ENCODE measurements at regions not wholly inside any gene's neighbourhood (a gene's known extent, or its start where the extent isn't known, plus 50 kb on each side); places are given as distances from the start of the nearest gene placed in this dataset.

- no peak for TF ChIP-seq ZFX (CRISPR knock-in tag; IDR thresholded peaks at IDR 0.05; ENCODE audit: low read depth)
- TF ChIP-seq, protein P1, sequence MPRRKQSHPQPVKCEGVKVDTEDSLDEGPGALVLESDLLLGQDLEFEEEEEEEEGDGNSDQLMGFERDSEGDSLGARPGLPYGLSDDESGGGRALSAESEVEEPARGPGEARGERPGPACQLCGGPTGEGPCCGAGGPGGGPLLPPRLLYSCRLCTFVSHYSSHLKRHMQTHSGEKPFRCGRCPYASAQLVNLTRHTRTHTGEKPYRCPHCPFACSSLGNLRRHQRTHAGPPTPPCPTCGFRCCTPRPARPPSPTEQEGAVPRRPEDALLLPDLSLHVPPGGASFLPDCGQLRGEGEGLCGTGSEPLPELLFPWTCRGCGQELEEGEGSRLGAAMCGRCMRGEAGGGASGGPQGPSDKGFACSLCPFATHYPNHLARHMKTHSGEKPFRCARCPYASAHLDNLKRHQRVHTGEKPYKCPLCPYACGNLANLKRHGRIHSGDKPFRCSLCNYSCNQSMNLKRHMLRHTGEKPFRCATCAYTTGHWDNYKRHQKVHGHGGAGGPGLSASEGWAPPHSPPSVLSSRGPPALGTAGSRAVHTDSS (CRISPR knock-in tag; conservative IDR thresholded peaks at IDR 0.05): no peak
- TF ChIP-seq CHD4 (IDR thresholded peaks at IDR 0.05; ENCODE audit: borderline replicate concordance, low read length): no peak
- TF ChIP-seq ZNF552 (CRISPR knock-in tag; IDR thresholded peaks at IDR 0.05; ENCODE audit: borderline replicate concordance): no peak
- TF ChIP-seq RBM22 (optimal IDR thresholded peaks at IDR 0.05; ENCODE audit: low read length): no peak
- TF ChIP-seq MIXL1 (CRISPR knock-in tag; IDR thresholded peaks at IDR 0.05): no peak
- no peak for TF ChIP-seq ZMYM3 (CRISPR knock-in tag; IDR thresholded peaks at IDR 0.05)
- TF ChIP-seq, protein P2, sequence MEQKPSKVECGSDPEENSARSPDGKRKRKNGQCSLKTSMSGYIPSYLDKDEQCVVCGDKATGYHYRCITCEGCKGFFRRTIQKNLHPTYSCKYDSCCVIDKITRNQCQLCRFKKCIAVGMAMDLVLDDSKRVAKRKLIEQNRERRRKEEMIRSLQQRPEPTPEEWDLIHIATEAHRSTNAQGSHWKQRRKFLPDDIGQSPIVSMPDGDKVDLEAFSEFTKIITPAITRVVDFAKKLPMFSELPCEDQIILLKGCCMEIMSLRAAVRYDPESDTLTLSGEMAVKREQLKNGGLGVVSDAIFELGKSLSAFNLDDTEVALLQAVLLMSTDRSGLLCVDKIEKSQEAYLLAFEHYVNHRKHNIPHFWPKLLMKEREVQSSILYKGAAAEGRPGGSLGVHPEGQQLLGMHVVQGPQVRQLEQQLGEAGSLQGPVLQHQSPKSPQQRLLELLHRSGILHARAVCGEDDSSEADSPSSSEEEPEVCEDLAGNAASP (CRISPR knock-in tag; IDR thresholded peaks at IDR 0.05; ENCODE audit: borderline replicate concordance): no peak
These were observed 229.8 kb downstream of the BLID start (continued) for GRCh38 chr11:121886005-121886734.

- BruUV-seq (replicated peaks): no TSS peak
- CTCF ChIA-PET (ENCODE audit: low intra/inter-chr PET ratio, low total read pairs): no interaction called here
- H2AFZ ChIP-seq (ENCODE audit: low read length): no peak overlapping the region
- POLR2A ChIA-PET: no interaction called here
- no peaks in the 10 kb centered on the region for H3K27me3 ChIP-seq (ENCODE audit: control insufficient read depth in 1 of 2, insufficient read depth in 2 of 2, low read length in 2 of 2)
- H3K27ac ChIP-seq (ENCODE audit: extremely low read length, insufficient read depth, low read length): no peak overlapping the region
- intact Hi-C loops (cut with micrococcal nuclease; ENCODE audit: unreplicated experiment): no loop called here
- H3K4me2 ChIP-seq (ENCODE audit: low read depth, low read length): no peak overlapping the region
- WGBS (ENCODE audit: low lambda C conversion rate): 4% methylated on average over 2 of the region's 2 CpGs
- no peak for ATAC-seq
- H3K9me3 ChIP-seq (ENCODE audit: low read length): no peaks in the 10 kb centered on the region
- no peaks in the 10 kb centered on the region for H3K79me2 ChIP-seq (ENCODE audit: insufficient read depth, low read length)
- H3K4me3 ChIP-seq (replicated peaks in 1 of 3; ENCODE audit: insufficient read depth in 1 of 3, low read depth in 2 of 3, low read length in 3 of 3): no peak overlapping the region
- in situ Hi-C loops (cut with HindIII; ENCODE audit: extremely low pct_ligation_motif_present, low pct_unique_long_range_greater_than_20kb): no loop called here
- H4K20me1 ChIP-seq (ENCODE audit: insufficient read depth, low read length): no peaks in the 10 kb centered on the region
- no peaks in the 10 kb centered on the region for H3K4me1 ChIP-seq (ENCODE audit: insufficient read depth, low read length)
- no peaks in the 10 kb centered on the region for H3K36me3 ChIP-seq (replicated peaks in 1 of 2; ENCODE audit: control insufficient read depth in 1 of 2, insufficient read depth in 2 of 2, low read length in 2 of 2)
- FAIRE-seq: no peak
- no peak overlapping the region for H3K9ac ChIP-seq (ENCODE audit: insufficient read depth, low read depth, low read length)
- no peak for DNase-seq (ENCODE audit: low spot score)
- TF ChIP-seq, protein P3, sequence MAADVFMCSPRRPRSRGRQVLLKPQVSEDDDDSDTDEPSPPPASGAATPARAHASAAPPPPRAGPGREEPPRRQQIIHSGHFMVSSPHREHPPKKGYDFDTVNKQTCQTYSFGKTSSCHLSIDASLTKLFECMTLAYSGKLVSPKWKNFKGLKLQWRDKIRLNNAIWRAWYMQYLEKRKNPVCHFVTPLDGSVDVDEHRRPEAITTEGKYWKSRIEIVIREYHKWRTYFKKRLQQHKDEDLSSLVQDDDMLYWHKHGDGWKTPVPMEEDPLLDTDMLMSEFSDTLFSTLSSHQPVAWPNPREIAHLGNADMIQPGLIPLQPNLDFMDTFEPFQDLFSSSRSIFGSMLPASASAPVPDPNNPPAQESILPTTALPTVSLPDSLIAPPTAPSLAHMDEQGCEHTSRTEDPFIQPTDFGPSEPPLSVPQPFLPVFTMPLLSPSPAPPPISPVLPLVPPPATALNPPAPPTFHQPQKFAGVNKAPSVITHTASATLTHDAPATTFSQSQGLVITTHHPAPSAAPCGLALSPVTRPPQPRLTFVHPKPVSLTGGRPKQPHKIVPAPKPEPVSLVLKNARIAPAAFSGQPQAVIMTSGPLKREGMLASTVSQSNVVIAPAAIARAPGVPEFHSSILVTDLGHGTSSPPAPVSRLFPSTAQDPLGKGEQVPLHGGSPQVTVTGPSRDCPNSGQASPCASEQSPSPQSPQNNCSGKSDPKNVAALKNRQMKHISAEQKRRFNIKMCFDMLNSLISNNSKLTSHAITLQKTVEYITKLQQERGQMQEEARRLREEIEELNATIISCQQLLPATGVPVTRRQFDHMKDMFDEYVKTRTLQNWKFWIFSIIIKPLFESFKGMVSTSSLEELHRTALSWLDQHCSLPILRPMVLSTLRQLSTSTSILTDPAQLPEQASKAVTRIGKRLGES (CRISPR knock-in tag; IDR thresholded peaks at IDR 0.05; ENCODE audit: borderline replicate concordance): no peak
- TF ChIP-seq NFATC3 (CRISPR knock-in tag; IDR thresholded peaks at IDR 0.05): no peak
- TF ChIP-seq ZFP90 (CRISPR knock-in tag; IDR thresholded peaks at IDR 0.05; ENCODE audit: borderline replicate concordance): no peak
- no peak for TF ChIP-seq NCOR1 (IDR thresholded peaks at IDR 0.05; ENCODE audit: borderline replicate concordance, low read length)
- TF ChIP-seq, protein P4, sequence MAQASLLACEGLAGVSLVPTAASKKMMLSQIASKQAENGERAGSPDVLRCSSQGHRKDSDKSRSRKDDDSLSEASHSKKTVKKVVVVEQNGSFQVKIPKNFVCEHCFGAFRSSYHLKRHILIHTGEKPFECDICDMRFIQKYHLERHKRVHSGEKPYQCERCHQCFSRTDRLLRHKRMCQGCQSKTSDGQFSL (CRISPR knock-in tag; IDR thresholded peaks at IDR 0.05): no peak
- TF ChIP-seq ZNF292 (CRISPR knock-in tag; IDR thresholded peaks at IDR 0.05; ENCODE audit: borderline replicate concordance, low read depth): no peak
- no peak for TF ChIP-seq GABPA (IDR thresholded peaks at IDR 0.05; ENCODE audit: low read depth, low read length)
- no peak for TF ChIP-seq GABPA (CRISPR knock-in tag; IDR thresholded peaks at IDR 0.05; ENCODE audit: low read depth)
- no peak for TF ChIP-seq GFI1 (CRISPR knock-in tag; IDR thresholded peaks at IDR 0.05; ENCODE audit: borderline replicate concordance)
- no peak for TF ChIP-seq ZNF766 (CRISPR knock-in tag; IDR thresholded peaks at IDR 0.05; ENCODE audit: borderline replicate concordance)
- TF ChIP-seq JUN (CRISPR knock-in tag; IDR thresholded peaks at IDR 0.05): no peak
These were observed 231.4 kb downstream of the BLID start for GRCh38 chr11:121884626-121885025.

All from HepG2 (cell line).